SU-DHL-6 (cell line): ENCODE measurements at regions not wholly inside any gene's neighbourhood (a gene's known extent, or its start where the extent isn't known, plus 50 kb on each side); places are given as distances from the start of the nearest gene placed in this dataset.

Experiments used
- H2AFZ ChIP-seq: fragments of 200-600 bp; sonication (generic); 2 replicates; pipeline ENCODE4 v1.6.1; 2014; ENCODE audit warnings: low read depth, mild to moderate bottlenecking, moderate library complexity, mixed read lengths, antibody characterized with exemption, low read length; ENCODE audit not compliant: severe bottlenecking
- H3F3A ChIP-seq: fragments of 200-600 bp; shearing (Covaris generic); 2 replicates; pipeline ENCODE4 v1.6.0; 2016; ENCODE audit warnings: antibody characterized with exemption, mild to moderate bottlenecking; ENCODE audit not compliant: insufficient read depth
- H3K27ac ChIP-seq: fragments of 200-600 bp; sonication (generic); 2 replicates; pipeline ENCODE4 v1.5.1; 2016; ENCODE audit warnings: low read depth, mild to moderate bottlenecking, low read length, moderate library complexity, mixed read lengths
- H3K27me3 ChIP-seq: fragments of 200-600 bp; sonication (generic), shearing (Covaris generic); 2 replicates; pipeline ENCODE4 v1.6.0; 2014; ENCODE audit warnings: mild to moderate bottlenecking, low read length
- H3K36me3 ChIP-seq: fragments of 200-600 bp; sonication (generic); 2 replicates; pipeline ENCODE4 v1.6.1; 2014; ENCODE audit warnings: mild to moderate bottlenecking, low read length, mixed read lengths
- H3K4me2 ChIP-seq: fragments of 300-600, 200-600 bp; shearing (Covaris generic), sonication (generic); 2 replicates; pipeline ENCODE4 v1.6.0; 2014; ENCODE audit warnings: low read length, low read depth, mild to moderate bottlenecking; ENCODE audit not compliant: poor library complexity, severe bottlenecking
- H3K4me3 ChIP-seq: fragments of 200-600 bp; sonication (generic); 2 replicates; pipeline ENCODE4 v1.5.1; 2014; ENCODE audit warnings: antibody characterized with exemption, low read length, mild to moderate bottlenecking, mixed read lengths; ENCODE audit not compliant: insufficient read depth, poor library complexity, severe bottlenecking
- H3K79me2 ChIP-seq: fragments of 200-600 bp; sonication (generic); 2 replicates; pipeline ENCODE4 v1.6.1; 2014; ENCODE audit warnings: mild to moderate bottlenecking, low read length, moderate library complexity; ENCODE audit not compliant: insufficient read depth
- H3K9ac ChIP-seq: fragments of 200-600 bp; sonication (generic); 2 replicates; pipeline ENCODE4 v1.7.0; 2014; ENCODE audit warnings: mild to moderate bottlenecking, low read length
- H3K9me2 ChIP-seq: fragments of 200-600 bp; sonication (generic); replicated peaks from 2 replicates; pipeline ENCODE4 v1.6.1; 2014; ENCODE audit warnings: low read length; ENCODE audit not compliant: insufficient read depth
- H3K9me3 ChIP-seq: fragments of 200-600 bp; sonication (generic); 2 replicates; pipeline ENCODE4 v1.6.1; 2014; ENCODE audit warnings: low read length, mixed read lengths; ENCODE audit not compliant: insufficient read depth
- H4K20me1 ChIP-seq: fragments of 200-600 bp; sonication (generic); 2 replicates; pipeline ENCODE4 v1.6.1; 2014; ENCODE audit warnings: low read depth, mild to moderate bottlenecking, antibody characterized with exemption, low read length, moderate library complexity, mixed read lengths
- EZH2phosphoT487 ChIP-seq: fragments of 200-600 bp; sonication (generic), shearing (Covaris generic); conservative IDR thresholded peaks from 2 replicates; pipeline ENCODE4 v1.6.1; 2018; ENCODE audit warnings: mild to moderate bottlenecking, antibody characterized with exemption, low read length, moderate library complexity, mixed read lengths
- TF ChIP-seq, protein P1 (sequence below): fragments of 200-600 bp; sonication (generic); IDR thresholded peaks from one replicate; pipeline ENCODE4 v1.5.1; 2017; ENCODE audit warnings: antibody characterized with exemption, mild to moderate bottlenecking, low read length, moderate library complexity; ENCODE audit not compliant: insufficient read depth, poor library complexity, severe bottlenecking

DNA sequence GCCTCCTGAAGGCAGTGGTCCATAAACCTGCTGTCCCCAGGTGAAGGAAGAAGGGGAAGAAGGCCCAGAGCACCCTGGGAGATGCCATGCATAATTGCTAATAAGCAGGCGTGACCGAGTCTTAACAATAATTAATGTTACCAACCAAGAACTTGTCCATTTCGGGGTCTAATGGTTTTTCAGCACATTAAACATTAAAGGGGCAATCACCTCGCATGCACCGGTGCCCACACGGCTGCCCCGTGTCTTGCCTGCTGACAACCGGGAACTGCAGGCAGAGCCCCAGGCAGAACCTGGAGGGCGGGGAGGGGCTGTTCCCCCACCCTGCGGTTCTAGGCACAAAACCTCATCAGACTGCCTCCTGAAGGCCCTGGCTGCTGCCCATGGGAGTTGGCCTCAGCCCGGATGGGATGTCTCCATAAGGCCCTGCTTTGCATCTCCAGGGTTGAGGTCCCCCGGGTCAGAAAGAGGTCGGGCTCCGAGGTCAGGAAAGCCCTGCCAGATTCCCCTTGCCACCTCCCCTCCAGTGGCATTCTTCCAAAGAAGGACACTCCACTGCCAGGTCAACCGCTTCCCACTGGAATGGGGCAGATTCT is 169.0 kb downstream of the BUD13 start:
- H2AFZ ChIP-seq, result no peak overlapping the region
- H3K36me3 ChIP-seq, result no peaks in the 10 kb centered on the region
- TF ChIP-seq, protein P1, sequence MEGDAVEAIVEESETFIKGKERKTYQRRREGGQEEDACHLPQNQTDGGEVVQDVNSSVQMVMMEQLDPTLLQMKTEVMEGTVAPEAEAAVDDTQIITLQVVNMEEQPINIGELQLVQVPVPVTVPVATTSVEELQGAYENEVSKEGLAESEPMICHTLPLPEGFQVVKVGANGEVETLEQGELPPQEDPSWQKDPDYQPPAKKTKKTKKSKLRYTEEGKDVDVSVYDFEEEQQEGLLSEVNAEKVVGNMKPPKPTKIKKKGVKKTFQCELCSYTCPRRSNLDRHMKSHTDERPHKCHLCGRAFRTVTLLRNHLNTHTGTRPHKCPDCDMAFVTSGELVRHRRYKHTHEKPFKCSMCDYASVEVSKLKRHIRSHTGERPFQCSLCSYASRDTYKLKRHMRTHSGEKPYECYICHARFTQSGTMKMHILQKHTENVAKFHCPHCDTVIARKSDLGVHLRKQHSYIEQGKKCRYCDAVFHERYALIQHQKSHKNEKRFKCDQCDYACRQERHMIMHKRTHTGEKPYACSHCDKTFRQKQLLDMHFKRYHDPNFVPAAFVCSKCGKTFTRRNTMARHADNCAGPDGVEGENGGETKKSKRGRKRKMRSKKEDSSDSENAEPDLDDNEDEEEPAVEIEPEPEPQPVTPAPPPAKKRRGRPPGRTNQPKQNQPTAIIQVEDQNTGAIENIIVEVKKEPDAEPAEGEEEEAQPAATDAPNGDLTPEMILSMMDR, result no peak
- TF ChIP-seq EZH2phosphoT487, result no peak
- no peak overlapping the region for H3K9ac ChIP-seq
- no peak overlapping the region for H3K4me3 ChIP-seq
- H3F3A ChIP-seq, result no peaks in the 10 kb centered on the region
- H3K27me3 ChIP-seq, result no peaks in the 10 kb centered on the region
- H3K4me2 ChIP-seq, result no peak overlapping the region
- H3K79me2 ChIP-seq, result no peaks in the 10 kb centered on the region
- H4K20me1 ChIP-seq, result no peaks in the 10 kb centered on the region
- H3K27ac ChIP-seq, result no peak overlapping the region
- no peaks in the 10 kb centered on the region for H3K9me3 ChIP-seq
- no peaks in the 10 kb centered on the region for H3K9me2 ChIP-seq

DNA sequence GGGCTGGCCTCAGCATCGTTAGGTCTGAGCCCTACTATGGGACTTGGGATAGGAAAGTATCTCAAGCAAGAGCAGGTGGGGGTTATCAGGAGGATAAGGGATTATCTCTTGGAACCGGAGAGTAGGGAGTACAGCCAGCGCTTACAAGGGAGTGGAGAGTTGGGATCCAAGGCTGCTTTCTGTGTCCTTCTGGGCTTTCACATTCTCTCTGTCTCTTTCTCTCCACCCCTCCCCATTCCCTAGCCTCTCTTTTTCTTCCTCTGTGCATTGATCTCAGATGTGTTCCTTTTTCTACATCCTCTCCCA is 170.2 kb downstream of the BUD13 start:
- no peaks in the 10 kb centered on the region for H3F3A ChIP-seq
- H3K9ac ChIP-seq, result no peak overlapping the region
- H4K20me1 ChIP-seq, result no peaks in the 10 kb centered on the region
- H3K4me3 ChIP-seq, result no peak overlapping the region
- no peaks in the 10 kb centered on the region for H3K27me3 ChIP-seq
- TF ChIP-seq, protein P1, result no peak
- no peak for TF ChIP-seq EZH2phosphoT487
- no peaks in the 10 kb centered on the region for H3K36me3 ChIP-seq
- no peak overlapping the region for H3K4me2 ChIP-seq
- H3K79me2 ChIP-seq, result no peaks in the 10 kb centered on the region
- H2AFZ ChIP-seq, result no peak overlapping the region
- no peak overlapping the region for H3K27ac ChIP-seq
- H3K9me2 ChIP-seq, result no peaks in the 10 kb centered on the region
- no peaks in the 10 kb centered on the region for H3K9me3 ChIP-seq

DNA sequence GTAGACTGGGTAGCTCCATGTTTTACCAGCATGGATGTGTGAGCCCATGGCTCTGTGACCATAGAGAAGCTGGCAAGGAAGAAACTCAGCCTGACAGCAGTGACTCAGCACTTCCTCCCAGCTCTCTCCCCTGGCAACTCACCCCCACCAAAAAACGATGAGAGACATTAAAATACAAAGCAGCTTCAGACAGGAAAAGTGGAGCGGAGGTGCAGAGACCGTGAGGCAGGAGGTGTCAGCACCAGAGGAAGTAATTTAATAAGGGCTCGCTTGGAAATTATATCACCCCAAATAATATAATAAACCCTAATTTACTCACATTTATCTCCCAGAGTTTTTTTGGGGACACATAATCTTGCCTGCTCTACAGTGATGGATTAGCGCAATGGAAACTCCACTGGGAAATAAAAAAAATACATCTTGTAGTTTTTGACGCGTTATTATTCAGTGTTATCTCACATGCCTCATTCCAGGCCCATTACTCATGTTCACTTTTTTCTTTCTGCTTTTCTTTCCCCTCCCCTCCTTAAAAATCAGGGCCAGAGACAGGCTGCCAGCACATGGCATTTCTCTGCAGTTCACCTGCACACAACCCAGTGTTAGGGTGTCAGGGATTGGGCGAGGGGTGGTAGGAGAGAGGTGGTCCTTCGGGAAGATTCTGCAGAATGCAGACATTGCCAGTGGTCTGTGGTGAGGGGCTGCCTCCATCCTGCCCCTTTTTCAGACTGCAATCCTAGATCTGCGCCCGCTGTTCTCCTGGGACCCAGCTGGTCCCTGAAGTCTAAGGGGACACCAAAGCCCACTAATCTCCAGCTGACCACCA is 170.8 kb downstream of the BUD13 start:
- Histone ChIP-seq H3K9me3 (no peaks in the 10 kb centered on the region), H3K36me3 (no peaks in the 10 kb centered on the region), H3K4me3 (no peak overlapping the region), H3K9me2 (no peaks in the 10 kb centered on the region), H3K4me2 (no peak overlapping the region), H4K20me1 (no peaks in the 10 kb centered on the region), H3K27ac (no peak overlapping the region), H3K9ac (no peak overlapping the region), H2AFZ (no peak overlapping the region), H3F3A (no peaks in the 10 kb centered on the region), H3K79me2 (no peaks in the 10 kb centered on the region), H3K27me3 (no peaks in the 10 kb centered on the region)
- TF ChIP-seq EZH2phosphoT487, result no peak
- TF ChIP-seq, protein P1, result no peak
